ENCODE measurements at regions not wholly inside any gene's neighbourhood (a gene's known extent, or its start where the extent isn't known, plus 50 kb on each side); places are given as distances from the start of the nearest gene placed in this dataset.

- TF ChIP-seq, protein P1, sequence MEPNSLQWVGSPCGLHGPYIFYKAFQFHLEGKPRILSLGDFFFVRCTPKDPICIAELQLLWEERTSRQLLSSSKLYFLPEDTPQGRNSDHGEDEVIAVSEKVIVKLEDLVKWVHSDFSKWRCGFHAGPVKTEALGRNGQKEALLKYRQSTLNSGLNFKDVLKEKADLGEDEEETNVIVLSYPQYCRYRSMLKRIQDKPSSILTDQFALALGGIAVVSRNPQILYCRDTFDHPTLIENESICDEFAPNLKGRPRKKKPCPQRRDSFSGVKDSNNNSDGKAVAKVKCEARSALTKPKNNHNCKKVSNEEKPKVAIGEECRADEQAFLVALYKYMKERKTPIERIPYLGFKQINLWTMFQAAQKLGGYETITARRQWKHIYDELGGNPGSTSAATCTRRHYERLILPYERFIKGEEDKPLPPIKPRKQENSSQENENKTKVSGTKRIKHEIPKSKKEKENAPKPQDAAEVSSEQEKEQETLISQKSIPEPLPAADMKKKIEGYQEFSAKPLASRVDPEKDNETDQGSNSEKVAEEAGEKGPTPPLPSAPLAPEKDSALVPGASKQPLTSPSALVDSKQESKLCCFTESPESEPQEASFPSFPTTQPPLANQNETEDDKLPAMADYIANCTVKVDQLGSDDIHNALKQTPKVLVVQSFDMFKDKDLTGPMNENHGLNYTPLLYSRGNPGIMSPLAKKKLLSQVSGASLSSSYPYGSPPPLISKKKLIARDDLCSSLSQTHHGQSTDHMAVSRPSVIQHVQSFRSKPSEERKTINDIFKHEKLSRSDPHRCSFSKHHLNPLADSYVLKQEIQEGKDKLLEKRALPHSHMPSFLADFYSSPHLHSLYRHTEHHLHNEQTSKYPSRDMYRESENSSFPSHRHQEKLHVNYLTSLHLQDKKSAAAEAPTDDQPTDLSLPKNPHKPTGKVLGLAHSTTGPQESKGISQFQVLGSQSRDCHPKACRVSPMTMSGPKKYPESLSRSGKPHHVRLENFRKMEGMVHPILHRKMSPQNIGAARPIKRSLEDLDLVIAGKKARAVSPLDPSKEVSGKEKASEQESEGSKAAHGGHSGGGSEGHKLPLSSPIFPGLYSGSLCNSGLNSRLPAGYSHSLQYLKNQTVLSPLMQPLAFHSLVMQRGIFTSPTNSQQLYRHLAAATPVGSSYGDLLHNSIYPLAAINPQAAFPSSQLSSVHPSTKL (CRISPR knock-in tag; IDR thresholded peaks at IDR 0.05) = no peak
- TF ChIP-seq SIN3A (IDR thresholded peaks at IDR 0.05; ENCODE audit: borderline replicate concordance, low read depth, low read length) (peak; percentile 1; the same call in 1 of the 2 replicates), CCDC6 (CRISPR knock-in tag; IDR thresholded peaks at IDR 0.05) (no peak), ZNF30 (CRISPR knock-in tag; IDR thresholded peaks at IDR 0.05) (no peak), ZNF614 (CRISPR knock-in tag; IDR thresholded peaks at IDR 0.05; ENCODE audit: borderline replicate concordance) (no peak), ZNF879 (CRISPR knock-in tag; IDR thresholded peaks at IDR 0.05) (no peak), ZNF749 (CRISPR knock-in tag; IDR thresholded peaks at IDR 0.05; ENCODE audit: borderline replicate concordance) (no peak), ISX (CRISPR knock-in tag; conservative IDR thresholded peaks at IDR 0.05) (0 out of 2 replicates have a peak, but pooled peaks have one; percentile 59), NFATC3 (CRISPR knock-in tag; IDR thresholded peaks at IDR 0.05) (no peak), TEAD3 (CRISPR knock-in tag; optimal IDR thresholded peaks at IDR 0.05; ENCODE audit: borderline replicate concordance) (no peak), TCF7L2 (IDR thresholded peaks at IDR 0.05; ENCODE audit: low read depth, low read length) (no peak), TEAD2 (CRISPR knock-in tag; IDR thresholded peaks at IDR 0.05) (no peak), USF2 (IDR thresholded peaks at IDR 0.05; ENCODE audit: low read depth, low read length) (no peak), USF2 (CRISPR knock-in tag; IDR thresholded peaks at IDR 0.05; ENCODE audit: borderline replicate concordance) (no peak), NR2F6 (IDR thresholded peaks at IDR 0.05) (no peak), NR2F6 (CRISPR knock-in tag; IDR thresholded peaks at IDR 0.05) (no peak), PLRG1 (conservative IDR thresholded peaks at IDR 0.05) (no peak), HOXA7 (CRISPR knock-in tag; IDR thresholded peaks at IDR 0.05) (no peak)
- TF ChIP-seq, protein P2, sequence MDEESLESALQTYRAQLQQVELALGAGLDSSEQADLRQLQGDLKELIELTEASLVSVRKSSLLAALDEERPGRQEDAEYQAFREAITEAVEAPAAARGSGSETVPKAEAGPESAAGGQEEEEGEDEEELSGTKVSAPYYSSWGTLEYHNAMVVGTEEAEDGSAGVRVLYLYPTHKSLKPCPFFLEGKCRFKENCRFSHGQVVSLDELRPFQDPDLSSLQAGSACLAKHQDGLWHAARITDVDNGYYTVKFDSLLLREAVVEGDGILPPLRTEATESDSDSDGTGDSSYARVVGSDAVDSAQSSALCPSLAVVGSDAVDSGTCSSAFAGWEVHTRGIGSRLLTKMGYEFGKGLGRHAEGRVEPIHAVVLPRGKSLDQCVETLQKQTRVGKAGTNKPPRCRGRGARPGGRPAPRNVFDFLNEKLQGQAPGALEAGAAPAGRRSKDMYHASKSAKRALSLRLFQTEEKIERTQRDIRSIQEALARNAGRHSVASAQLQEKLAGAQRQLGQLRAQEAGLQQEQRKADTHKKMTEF (CRISPR knock-in tag; IDR thresholded peaks at IDR 0.05) = no peak
- TF ChIP-seq, protein P3, sequence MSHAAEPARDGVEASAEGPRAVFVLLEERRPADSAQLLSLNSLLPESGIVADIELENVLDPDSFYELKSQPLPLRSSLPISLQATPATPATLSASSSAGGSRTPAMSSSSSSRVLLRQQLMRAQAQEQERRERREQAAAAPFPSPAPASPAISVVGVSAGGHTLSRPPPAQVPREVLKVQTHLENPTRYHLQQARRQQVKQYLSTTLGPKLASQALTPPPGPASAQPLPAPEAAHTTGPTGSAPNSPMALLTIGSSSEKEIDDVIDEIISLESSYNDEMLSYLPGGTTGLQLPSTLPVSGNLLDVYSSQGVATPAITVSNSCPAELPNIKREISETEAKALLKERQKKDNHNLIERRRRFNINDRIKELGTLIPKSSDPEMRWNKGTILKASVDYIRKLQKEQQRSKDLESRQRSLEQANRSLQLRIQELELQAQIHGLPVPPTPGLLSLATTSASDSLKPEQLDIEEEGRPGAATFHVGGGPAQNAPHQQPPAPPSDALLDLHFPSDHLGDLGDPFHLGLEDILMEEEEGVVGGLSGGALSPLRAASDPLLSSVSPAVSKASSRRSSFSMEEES (CRISPR knock-in tag; IDR thresholded peaks at IDR 0.05) = no peak
- TF ChIP-seq, protein P4, sequence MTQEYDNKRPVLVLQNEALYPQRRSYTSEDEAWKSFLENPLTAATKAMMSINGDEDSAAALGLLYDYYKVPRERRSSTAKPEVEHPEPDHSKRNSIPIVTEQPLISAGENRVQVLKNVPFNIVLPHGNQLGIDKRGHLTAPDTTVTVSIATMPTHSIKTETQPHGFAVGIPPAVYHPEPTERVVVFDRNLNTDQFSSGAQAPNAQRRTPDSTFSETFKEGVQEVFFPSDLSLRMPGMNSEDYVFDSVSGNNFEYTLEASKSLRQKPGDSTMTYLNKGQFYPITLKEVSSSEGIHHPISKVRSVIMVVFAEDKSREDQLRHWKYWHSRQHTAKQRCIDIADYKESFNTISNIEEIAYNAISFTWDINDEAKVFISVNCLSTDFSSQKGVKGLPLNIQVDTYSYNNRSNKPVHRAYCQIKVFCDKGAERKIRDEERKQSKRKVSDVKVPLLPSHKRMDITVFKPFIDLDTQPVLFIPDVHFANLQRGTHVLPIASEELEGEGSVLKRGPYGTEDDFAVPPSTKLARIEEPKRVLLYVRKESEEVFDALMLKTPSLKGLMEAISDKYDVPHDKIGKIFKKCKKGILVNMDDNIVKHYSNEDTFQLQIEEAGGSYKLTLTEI (CRISPR knock-in tag; conservative IDR thresholded peaks at IDR 0.05) = no peak
Observed at GRCh38 chr14:106843951-106844483, 1317.6 kb downstream of the TMEM121 start (continued).

Data from HepG2 (cell line).